HG02588 (cell line): ENCODE measurements at regions not wholly inside any gene's neighbourhood (a gene's known extent, or its start where the extent isn't known, plus 50 kb on each side); places are given as distances from the start of the nearest gene placed in this dataset.

ENCODE experiments used
- ATAC-seq: cut with Tn5 transposase; IDR thresholded peaks from one replicate; pipeline ENCODE4 v1.9.1; 2021; ENCODE audit warnings: mild to moderate bottlenecking, moderate library complexity; ENCODE audit not compliant: unreplicated experiment

DNA sequence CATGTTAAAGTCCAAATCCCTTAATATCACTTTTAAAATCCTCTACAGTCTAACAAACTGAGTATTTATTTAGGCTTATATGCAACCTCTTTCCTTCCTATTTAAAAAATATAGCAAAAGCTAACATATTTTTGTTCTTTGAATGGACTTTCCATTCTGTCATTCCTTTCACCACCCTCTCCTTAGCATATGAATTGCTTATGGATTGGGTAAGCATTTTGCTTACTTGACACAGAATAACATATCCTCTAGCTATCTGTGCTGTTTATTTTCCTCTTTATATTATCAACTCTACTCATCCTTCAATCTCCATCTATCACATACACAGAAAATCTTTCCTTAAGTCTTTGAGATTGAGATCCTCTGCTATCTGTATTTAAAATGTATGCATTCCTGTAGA lies 206.1 kb upstream of the NEIL3 start:
- no peak for ATAC-seq

DNA sequence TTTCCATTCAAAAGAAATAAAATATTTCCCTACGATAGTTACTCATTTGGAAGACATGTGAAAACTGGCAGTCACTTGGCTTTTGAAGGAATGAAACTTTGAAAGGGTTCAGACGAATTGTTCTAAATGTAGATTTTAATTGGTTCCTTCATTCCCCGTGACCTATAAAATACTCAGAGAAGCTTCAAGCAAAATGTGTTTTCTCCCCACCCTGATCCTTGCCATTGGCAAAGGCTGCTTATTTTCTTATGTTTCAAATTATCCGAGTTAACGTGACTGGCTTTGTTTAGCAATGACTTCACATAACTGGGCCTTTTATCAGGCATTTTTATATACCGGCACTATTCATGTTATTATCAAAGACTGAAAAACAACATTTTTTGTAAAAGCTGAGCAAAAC lies 204.1 kb upstream of the NEIL3 start:
- ATAC-seq, result no peak

DNA sequence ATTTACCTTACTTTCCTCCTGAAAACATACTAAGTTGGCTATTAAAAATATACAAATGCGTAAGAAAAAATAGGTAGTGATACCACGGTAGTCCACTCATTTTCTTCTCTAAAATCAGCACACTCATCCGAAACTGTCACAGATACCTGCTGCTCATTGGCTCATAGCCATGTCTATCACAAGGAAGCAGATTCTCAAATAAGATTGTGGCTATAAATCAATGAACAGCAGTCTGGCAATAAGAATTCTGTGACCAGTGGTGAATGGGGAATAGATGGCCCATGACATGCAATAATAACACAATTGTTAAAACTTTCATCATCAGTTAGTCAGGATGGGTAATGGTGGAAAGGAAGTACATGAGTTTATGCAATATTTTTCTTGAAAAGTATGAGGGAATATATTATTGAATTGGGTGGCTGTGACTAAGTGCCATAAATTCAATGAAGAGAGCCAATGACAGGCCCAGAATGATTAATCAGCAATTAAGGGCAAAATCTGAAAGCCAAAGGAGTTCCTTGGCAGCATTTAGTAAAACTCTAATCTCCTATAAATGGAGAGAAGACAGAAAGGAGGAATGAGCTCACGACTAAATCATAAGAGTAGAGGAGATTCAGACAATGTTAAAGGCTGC lies 202.3 kb upstream of the NEIL3 start:
- no peak for ATAC-seq

DNA sequence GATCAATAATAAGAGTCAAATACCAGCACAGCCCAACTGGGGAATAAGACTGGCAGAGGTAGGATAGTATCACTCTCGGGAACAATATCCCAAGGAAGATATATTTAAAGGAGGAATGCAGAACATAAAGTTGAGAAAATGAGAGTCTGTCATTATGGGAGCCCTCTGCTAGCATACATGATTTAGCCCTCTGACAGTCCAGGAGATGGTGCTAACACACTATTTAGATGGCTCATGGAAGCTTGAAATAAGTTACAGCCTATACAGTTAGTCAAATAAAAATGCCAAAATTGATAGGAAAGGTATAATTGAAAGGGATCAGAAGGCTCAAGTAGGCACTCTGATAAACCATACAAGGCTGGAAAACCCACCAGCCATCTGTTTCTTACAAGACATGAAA lies 201.0 kb upstream of the NEIL3 start:
- no peak for ATAC-seq

DNA sequence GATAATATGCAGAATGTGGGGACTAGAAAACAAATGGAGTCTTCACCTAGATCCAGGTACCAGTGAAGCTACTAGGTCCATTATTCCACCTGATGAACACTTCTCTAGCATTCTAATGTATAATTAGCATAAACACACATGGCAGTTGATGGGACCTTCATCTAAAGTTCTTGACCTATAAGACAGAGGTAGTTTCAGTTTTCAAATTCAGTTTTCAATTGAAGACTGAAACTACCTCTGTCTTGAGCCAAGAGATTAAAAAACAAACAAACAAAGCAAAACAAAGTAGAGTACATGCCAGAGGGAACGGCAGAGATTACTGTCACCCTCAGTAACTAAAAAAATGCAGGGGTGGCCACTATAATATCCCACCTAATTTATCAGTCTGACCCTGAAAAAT lies 199.9 kb upstream of the NEIL3 start:
- ATAC-seq, result no peak

DNA sequence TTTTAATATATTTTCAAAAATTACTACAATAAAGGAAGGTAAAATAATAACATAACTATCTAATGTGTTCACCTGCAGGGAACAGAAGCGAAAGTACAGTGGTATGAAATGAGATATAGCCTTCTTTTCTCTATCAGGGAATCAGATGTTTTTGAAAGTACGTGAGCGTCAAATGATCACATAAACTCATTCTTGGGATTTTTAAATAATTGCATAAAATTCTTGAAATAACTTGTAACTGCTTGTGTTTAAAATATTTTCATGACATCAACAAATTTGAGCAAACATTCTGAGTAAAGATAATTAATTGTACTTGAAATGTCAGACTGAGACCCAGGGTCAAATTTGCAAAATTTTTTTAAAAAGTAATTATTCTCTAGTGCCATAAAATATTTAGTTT lies 193.5 kb upstream of the NEIL3 start:
- ATAC-seq, result no peak

DNA sequence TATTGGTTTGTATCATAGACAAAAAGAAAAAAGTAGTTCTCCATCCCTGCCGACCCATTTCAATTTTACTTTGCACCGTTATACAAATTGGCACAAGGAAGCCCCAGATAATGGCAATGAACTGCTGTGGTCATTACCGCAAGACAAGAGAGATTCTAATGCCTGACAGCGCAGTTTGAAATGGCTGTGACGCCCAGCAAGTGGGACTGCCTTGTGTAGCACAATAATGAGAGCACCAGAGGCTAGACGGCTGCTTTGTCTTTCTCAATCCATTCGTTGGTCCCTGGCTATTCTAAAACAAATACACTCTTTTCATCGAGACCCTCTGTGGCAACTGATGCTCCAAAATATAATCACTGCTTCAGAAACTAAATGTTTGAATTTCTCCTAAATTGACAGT lies 192.4 kb upstream of the NEIL3 start:
- no peak for ATAC-seq

DNA sequence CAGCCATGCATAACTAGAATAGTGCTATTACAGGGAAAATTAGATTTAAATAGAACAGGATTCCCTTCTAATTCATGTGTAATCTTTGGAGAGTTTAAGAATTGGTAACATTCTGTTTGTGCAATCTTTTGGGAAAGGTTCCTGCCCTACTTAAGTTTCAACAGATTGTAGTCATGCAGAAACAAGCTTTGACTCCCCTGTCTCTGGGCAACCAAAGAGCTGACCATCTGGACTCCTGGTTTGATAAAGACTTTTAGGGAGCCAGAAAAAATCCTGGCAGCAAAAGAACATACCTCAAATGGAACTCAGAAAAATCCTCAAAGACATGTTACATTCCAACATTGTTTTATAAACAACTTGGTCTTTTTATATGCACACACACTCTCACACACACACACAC lies 191.1 kb upstream of the NEIL3 start:
- ATAC-seq, result no peak

DNA sequence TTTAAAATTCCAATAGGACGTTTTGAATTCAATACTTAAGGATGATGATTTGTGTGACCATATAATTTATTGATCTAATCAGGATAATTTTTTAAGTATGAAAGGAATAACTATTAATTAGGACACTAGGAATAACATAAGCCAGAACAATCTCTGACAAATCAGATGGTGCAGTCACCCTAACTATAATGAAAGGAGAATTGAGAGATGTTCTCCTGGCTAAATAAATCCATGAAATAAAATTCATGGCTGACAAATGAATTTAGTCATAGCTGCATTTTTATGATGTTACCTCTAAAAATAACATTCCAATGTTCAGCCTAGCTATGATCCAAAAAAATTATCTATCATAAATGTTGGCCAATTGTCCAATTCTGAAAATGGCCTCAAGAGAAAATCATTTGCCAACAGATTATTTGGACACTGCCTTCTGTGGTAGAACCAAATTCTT lies 190.6 kb upstream of the NEIL3 start:
- ATAC-seq, result no peak

DNA sequence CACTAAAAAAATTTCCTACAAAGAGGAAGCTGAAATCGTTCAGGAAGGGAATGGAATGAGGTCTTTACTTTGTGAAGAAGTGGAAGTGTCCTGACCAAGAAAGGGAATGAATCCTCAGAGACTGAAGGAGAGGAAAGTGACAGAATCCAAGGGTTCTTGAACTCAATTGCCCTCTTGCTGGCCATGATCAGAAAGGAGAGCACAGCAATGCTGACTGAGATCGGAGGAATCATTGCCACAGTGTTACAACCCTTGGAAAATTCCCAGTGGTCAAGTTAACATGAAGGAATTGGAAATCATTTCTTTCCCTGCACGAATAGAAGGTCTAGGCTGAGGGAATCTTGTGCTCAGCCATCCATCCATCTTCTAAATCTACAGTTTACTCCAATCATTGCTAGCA lies 190.0 kb upstream of the NEIL3 start:
- ATAC-seq, result no peak

DNA sequence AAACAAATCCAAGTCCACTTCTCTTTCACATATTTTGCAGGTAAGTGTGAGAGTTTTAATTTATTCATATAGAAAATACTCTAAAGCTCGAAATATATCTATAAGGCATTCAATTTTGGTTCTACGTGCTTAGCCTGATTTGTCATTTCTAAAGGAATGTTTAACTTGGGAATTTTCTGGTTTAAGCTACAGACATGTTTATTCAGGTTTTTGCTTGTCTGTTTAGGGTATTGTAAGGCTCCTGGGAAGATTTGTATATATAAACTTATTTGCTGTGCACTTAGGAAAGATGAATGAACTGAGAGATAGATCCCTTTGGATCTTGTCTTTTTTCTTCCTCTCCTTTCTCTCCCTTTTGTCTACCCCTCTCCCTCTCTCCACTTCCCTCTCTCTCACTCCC lies 185.9 kb upstream of the NEIL3 start:
- no peak for ATAC-seq

DNA sequence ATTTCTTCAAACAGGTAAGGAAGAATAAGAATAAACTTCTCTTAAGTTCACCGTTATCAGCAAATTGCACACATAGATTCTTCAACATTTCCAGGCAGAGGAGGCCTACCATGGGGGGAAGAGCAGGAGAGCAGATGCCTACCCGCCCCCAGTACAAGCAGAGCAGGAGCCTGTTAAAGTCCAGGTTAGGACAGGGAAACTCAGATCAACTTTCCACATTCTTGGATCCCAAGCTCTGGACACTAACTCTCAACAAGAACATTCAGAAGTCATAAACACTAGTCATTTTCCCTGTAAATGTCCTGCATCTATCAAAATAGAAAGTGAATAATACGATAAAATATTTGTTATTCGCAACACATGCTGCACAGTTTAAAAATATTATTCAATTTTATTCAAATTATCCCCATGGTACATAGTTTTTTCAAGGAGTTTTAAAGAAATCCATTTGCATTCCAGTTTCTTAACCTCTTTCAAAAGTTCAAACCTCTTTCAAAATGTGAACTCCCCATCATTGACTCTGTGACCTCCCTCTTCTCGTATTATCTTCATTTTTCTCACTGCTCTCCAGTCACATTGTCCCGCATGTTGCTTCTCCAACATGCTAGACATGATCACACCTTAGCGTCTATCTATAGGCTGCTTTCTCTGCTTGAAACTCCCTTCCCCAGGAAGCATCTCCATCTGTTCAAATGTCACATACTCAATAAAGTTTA lies 185.2 kb upstream of the NEIL3 start:
- ATAC-seq, result no peak

DNA sequence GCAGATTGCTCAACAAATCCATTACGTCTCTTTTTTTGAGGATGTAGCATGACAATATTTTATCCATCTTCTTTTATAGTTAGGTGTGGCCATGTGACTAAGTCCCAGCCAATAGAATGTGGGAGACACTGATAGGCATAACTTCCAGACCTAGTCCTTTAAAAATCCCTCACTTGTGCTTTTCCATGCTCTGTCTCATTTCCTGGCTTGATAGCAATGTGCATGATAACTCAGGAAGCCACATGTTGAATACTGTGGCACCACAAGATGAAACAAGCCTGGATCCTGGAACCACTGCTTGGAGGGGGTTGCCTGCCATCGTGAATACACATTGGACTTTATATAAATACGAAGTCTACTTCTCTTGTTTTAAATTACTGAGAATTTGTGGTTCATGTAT lies 184.0 kb upstream of the NEIL3 start:
- no peak for ATAC-seq

DNA sequence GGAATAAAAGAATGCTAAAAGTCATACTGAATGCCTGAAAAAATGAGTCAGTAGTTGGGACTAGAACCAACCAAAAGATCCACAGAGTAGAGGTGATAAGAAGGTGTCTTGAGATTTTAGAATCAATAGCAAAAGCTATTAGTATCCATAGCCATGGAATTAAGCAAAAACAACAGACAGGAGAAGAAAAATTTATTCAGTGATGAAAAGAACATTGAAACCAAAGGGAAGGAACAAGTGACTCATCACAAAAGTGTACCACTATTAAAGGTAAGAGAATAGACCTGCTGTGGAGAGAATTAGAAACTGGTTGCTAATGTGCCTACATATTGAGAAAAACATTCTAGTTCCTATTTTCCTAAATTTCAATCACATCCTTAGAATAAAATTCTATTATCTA lies 182.0 kb upstream of the NEIL3 start:
- ATAC-seq, result no peak

DNA sequence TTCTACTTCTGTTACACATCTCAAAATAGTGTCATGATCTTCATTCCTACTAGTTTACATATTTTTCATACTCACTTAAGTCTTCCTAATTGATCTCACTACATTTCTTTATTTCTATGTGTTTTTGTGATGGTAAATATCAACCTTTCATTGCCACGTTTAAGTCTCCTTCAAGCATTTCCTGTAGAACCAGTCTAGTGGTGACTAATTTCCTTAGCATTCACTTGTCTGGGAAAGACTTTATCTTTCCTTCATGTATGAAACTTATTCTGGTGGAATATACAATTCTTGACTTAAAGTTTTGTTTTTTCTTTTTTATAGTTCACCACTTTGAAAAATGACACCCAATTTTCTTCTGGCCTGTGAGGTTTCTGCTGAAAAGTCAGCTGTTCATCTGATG lies 181.4 kb upstream of the NEIL3 start:
- ATAC-seq, result no peak

DNA sequence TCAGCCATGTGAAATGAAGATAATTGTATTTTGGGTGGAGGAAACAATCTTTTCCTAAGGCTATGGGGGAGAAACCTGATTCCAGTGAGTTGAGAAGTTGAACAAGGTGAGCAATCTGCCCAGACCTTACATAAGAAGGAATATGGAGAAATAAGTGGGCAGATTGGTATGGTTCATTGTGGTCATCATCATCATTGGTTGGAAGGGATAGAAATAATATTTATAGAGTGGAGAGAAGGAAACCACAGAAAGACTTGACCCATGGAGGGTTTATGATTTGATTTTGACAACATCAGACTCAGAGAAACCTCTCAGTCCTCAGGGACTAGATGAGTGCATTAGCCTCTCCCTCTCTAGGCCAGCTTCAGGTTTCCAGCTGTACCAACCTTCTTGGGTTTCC lies 177.9 kb upstream of the NEIL3 start:
- ATAC-seq, result no peak

DNA sequence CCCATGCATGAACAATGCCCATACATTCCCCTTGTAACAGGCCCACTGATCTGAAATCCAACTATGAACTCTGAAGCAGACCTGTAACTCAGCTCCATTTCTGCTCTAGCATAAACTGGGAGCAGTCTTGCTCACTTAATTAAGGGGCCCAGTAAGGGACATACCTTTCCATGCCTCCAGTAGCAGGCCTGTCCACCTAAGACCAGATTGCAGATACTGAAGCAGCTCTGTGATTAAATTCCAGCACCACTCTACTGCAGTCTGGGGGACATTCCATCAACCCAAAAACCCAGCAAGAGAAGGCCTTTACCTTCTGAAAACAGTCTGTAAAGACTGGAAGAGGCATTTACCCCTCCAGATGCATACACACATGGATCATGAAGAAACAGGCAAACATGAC lies 162.0 kb upstream of the NEIL3 start:
- no peak for ATAC-seq

DNA sequence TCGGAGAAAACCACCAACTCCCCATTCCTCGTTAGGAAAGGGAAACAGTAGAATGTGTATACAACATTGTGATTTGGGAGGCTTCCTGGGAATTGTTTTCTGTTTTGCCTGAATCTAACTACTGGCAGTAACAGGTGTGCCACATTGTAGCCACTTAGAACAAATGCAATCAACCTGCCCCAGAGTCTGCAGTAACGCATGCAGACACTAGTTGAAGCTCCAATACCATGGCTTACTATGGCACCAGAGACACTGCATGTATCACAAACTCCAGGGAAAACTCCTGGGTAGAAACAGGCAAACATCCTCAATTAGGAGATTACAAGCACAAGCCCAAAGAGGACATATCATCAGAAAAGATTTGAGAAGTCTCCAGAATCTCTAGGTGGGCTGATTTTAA lies 154.2 kb upstream of the NEIL3 start:
- ATAC-seq, result no peak

DNA sequence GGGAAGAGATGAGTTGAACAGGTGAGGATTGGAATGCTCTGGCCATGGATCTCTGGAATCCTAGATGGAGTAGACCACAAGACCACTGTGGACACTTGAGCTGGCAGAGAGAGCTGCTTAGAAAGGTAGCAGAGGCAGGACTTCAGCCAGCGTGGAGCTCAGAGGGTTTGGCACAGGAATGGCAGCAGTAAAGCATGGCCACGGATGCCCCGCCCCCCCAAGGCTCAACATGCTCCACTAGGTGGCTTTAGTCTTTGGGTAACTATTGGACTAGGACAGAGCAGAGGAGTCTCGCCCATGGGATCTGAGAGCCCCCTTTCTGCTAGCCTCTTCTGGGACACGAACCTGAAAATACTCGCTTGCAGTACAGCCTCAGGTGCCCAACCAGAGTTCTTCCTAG lies 150.1 kb upstream of the NEIL3 start:
- no peak for ATAC-seq

DNA sequence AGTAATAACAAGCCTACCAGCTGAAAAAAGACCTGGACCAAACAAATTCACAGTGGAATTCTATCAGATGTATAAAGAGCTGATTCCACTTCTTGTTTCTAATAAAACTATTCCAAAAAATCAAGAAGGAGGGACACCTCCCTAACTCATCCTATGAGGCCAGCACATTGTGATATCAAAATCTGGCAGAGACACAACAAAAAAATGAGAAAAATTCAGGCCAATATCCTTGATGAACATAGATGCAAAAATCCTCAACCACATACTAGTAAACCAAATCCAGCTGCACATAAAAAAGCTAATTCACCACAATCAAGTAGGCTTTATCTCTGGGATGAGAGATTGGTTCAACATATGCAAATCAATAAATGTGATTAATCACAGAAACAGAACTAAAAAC lies 147.9 kb upstream of the NEIL3 start:
- no peak for ATAC-seq

DNA sequence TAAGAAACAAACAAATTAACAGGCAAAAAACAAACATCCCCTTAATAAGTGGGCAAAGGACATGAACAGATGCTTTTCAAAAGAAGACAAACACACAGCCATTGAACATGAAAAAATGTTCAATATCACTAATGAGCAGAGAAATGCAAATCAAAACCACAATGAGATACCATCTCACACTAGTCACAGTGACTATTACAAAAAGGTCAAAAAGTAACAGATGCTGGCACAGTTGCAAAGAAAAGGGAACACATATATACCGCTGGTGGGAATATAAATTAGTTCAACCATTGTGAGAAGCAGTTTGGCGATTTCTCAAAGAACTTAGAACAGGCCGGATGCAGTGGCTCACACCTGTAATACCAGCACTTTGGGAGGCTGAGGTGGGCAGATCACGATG lies 146.1 kb upstream of the NEIL3 start:
- ATAC-seq, result no peak

DNA sequence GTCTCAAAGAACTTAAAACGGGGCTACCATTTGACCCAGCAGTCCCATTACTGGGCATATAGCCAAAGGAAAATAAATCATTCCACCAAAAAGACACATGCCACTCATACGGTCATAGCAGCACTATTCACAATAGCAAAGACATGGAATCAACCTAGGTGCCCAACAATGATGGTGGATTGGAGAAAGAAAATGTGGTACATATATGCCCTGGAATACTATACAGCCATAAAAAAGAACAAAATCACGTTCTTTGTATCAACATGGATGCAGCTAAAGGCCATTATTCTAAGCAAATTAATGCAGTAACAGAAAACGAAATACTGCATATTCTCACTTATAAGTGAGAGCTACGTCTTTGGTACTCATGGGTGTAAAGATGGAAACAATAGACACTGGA lies 138.1 kb upstream of the NEIL3 start:
- ATAC-seq, result no peak

DNA sequence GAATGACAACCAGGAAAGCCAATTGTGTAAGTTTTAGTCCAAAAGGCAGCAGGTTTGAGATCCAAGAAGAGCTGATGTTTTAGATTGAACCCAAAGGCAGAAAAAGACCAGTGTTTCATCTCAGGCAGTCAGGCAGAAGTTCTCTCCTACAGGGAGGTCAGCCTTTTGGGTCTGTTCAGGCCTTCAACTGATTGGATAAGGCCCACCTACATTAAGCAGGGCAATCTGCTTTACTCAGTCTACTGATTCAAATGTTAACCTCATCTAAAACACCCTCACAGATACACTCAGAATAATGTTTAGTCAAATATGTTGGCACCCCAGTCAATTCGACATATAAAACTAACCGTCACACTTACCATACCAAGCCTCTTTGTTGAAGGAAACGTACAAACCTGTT lies 134.2 kb upstream of the NEIL3 start:
- ATAC-seq, result no peak
